ENCODE measurements at regions not wholly inside any gene's neighbourhood (a gene's known extent, or its start where the extent isn't known, plus 50 kb on each side); places are given as distances from the start of the nearest gene placed in this dataset.

GRCh38 chrX:150041208-150041607, 102.9 kb upstream of the EOLA2 start:
- TF ChIP-seq CTCF (IDR thresholded peaks at IDR 0.05; ENCODE audit: poor library complexity) (no peak), EZH2phosphoT487 (IDR thresholded peaks at IDR 0.05; ENCODE audit: low read depth, severe bottlenecking, unreplicated experiment) (no peak), EZH2 (IDR thresholded peaks at IDR 0.05; ENCODE audit: borderline replicate concordance) (no peak)
